Liver (tissue), 8 donors: ENCODE measurements at regions not wholly inside any gene's neighbourhood (a gene's known extent, or its start where the extent isn't known, plus 50 kb on each side); places are given as distances from the start of the nearest gene placed in this dataset.

ENCODE experiments used
- DNase-seq: peaks from one replicate; pipeline ENCODE4 v3.0.0-alpha.2; 2017; ENCODE audit warnings: low spot score
- H3K27ac ChIP-seq, 2 donors: one replicate each; pipeline ENCODE4 v1.7.0; 2013; ENCODE audit warnings: inconsistent platforms in 2 of 2, low read length in 2 of 2, control low read depth in 1 of 2, low read depth in 1 of 2, mild to moderate bottlenecking in 1 of 2
- H3K27me3 ChIP-seq, 4 donors: one replicate each; pipeline versions ENCODE4 v1.6.1 to v1.7.0; 2013; ENCODE audit warnings: low read length in 3 of 4, inconsistent platforms in 1 of 4, mild to moderate bottlenecking in 1 of 4, moderate library complexity in 1 of 4; ENCODE audit not compliant: control insufficient read depth in 4 of 4, insufficient read depth in 4 of 4
- H3K36me3 ChIP-seq, 4 donors: one replicate each; pipeline versions ENCODE4 v1.6.1 to v1.7.0; 2013; ENCODE audit warnings: low read length in 3 of 4, mild to moderate bottlenecking in 3 of 4, low read depth in 1 of 4, moderate library complexity in 1 of 4; ENCODE audit not compliant: control insufficient read depth in 4 of 4, insufficient read depth in 3 of 4
- H3K4me1 ChIP-seq, 4 donors: one replicate each; pipeline versions ENCODE4 v1.6.1 to v1.7.0; 2013; ENCODE audit warnings: low read length in 3 of 4, mild to moderate bottlenecking in 3 of 4, moderate library complexity in 1 of 4; ENCODE audit not compliant: control insufficient read depth in 4 of 4, insufficient read depth in 4 of 4
- H3K4me3 ChIP-seq, 3 donors: one replicate each; pipeline versions ENCODE4 v1.6.1 to v1.7.0; 2013; ENCODE audit warnings: low read length in 3 of 3, control low read depth in 1 of 3, low read depth in 1 of 3, mild to moderate bottlenecking in 1 of 3
- H3K9ac ChIP-seq, 2 donors: one replicate each; pipeline ENCODE4 v1.7.0; 2013; ENCODE audit warnings: low read length in 2 of 2, mild to moderate bottlenecking in 2 of 2, moderate library complexity in 2 of 2, control low read depth in 1 of 2, low read depth in 1 of 2
- H3K9me3 ChIP-seq, 4 donors: one replicate each; pipeline versions ENCODE4 v1.6.1 to v1.7.0; 2013; ENCODE audit warnings: low read length in 3 of 4; ENCODE audit not compliant: control insufficient read depth in 4 of 4
- ATF3 ChIP-seq: IDR thresholded peaks from 2 replicates; pipeline ENCODE4 v1.6.1; 2016; ENCODE audit warnings: antibody characterized with exemption
- CTCF ChIP-seq: fragments of 150-350 bp; IDR thresholded peaks from 2 replicates; pipeline ENCODE4 v1.5.1; 2017; ENCODE audit warnings: improper control_type of control experiment, low read depth, low read length; ENCODE audit not compliant: missing input control
- FOXA1 ChIP-seq: IDR thresholded peaks from 2 replicates; pipeline ENCODE4 v1.6.1; 2016; ENCODE audit warnings: antibody characterized with exemption
- FOXA2 ChIP-seq: IDR thresholded peaks from 2 replicates; pipeline ENCODE4 v1.6.1; 2016; ENCODE audit warnings: antibody characterized with exemption
- GABPA ChIP-seq, 2 donors: IDR thresholded peaks in 1 of 2; conservative IDR thresholded peaks in 1 of 2; 2 replicates each; pipeline ENCODE4 v1.6.1; 2016; ENCODE audit warnings: antibody characterized with exemption in 2 of 2, mild to moderate bottlenecking in 1 of 2, moderate library complexity in 1 of 2
- HNF4A ChIP-seq, 2 donors: conservative IDR thresholded peaks; 2 replicates each; pipeline ENCODE4 v1.6.1; 2016; ENCODE audit warnings: antibody characterized with exemption in 2 of 2, mild to moderate bottlenecking in 2 of 2
- HNF4G ChIP-seq: IDR thresholded peaks from 2 replicates; pipeline ENCODE4 v1.6.1; 2016; ENCODE audit warnings: antibody characterized with exemption
- JUND ChIP-seq, 2 donors: IDR thresholded peaks; 2 replicates each; pipeline ENCODE4 v1.6.1; 2016; ENCODE audit warnings: antibody characterized with exemption in 2 of 2
- MAX ChIP-seq: IDR thresholded peaks from 2 replicates; pipeline ENCODE4 v1.6.1; 2016; ENCODE audit warnings: antibody characterized with exemption
- NR2F2 ChIP-seq: IDR thresholded peaks from 2 replicates; pipeline ENCODE4 v1.6.1; 2016; ENCODE audit warnings: antibody characterized with exemption
- RAD21 ChIP-seq, 2 donors: IDR thresholded peaks; 2 replicates each; pipeline ENCODE4 v1.6.1; 2016; ENCODE audit warnings: antibody characterized with exemption in 2 of 2, mild to moderate bottlenecking in 2 of 2
- REST ChIP-seq: IDR thresholded peaks from 2 replicates; pipeline ENCODE4 v1.6.1; 2016; ENCODE audit warnings: antibody characterized with exemption, mild to moderate bottlenecking
- RXRA ChIP-seq, 2 donors: IDR thresholded peaks; 2 replicates each; pipeline ENCODE4 v1.6.1; 2017 to 2018; ENCODE audit warnings: antibody characterized with exemption in 2 of 2, mild to moderate bottlenecking in 1 of 2
- SP1 ChIP-seq: IDR thresholded peaks from 2 replicates; pipeline ENCODE4 v1.6.1; 2018; ENCODE audit warnings: antibody characterized with exemption, mild to moderate bottlenecking
- YY1 ChIP-seq: IDR thresholded peaks from 2 replicates; pipeline ENCODE4 v1.6.1; 2016; ENCODE audit warnings: antibody characterized with exemption, mild to moderate bottlenecking
- ZBTB33 ChIP-seq: IDR thresholded peaks from 2 replicates; pipeline ENCODE4 v1.6.1; 2016; ENCODE audit warnings: antibody characterized with exemption
- WGBS: extraction: QIAGEN DNeasy Blood & Tissue Kit; methylation state at CpG from one replicate; pipeline ENCODE4 v1.1.7; 2013; 5-methylcytosine and 5-hydroxymethylcytosine counted together
- donor health status: healthy.
- donor health status: healthy.
- donor health status: healthy.
- donor health status: healthy.
- donor health status: healthy.

GRCh38 chr3:127428344-127428997 lies 140.6 kb upstream of the PRR20G start (continued):
- TF ChIP-seq ZBTB33 (no peak), SP1 (no peak), RAD21 (IDR thresholded peaks at IDR 0.05) (no peak)

- Histone ChIP-seq H3K9me3 (no peaks in the 10 kb centered on the region), H3K4me3 (no peak overlapping the region), H3K4me1 (no peaks in the 10 kb centered on the region), H3K9ac (no peak overlapping the region), H3K27ac (no peak overlapping the region), H3K36me3 (no peaks in the 10 kb centered on the region), H3K27me3 (peaks cover 0 to 8% (median 3%) of the 10 kb centered on the region in 4 donors)
- 75% methylated on average over 8 of the region's 8 CpGs for WGBS
- TF ChIP-seq REST (no peak), FOXA1 (no peak), NR2F2 (no peak), HNF4A (conservative IDR thresholded peaks at IDR 0.05) (no peak), RXRA (IDR thresholded peaks at IDR 0.05) (no peak), FOXA2 (no peak), RAD21 (IDR thresholded peaks at IDR 0.05) (no peak), SP1 (no peak), MAX (no peak), CTCF (no peak), ATF3 (no peak), HNF4G (no peak), YY1 (no peak), GABPA (IDR thresholded peaks at IDR 0.05 in 1 of 2, conservative IDR thresholded peaks at IDR 0.05 in 1 of 2) (no peak), JUND (IDR thresholded peaks at IDR 0.05) (no peak), ZBTB33 (no peak)
- DNase-seq = peak; percentile 14
These were observed 139.8 kb upstream of the PRR20G start for GRCh38 chr3:127427666-127428065.
